Left lung (tissue), 4 donors: ENCODE measurements at regions not wholly inside any gene's neighbourhood (a gene's known extent, or its start where the extent isn't known, plus 50 kb on each side); places are given as distances from the start of the nearest gene placed in this dataset.
A peak's percentile ranks its signal among the peaks of the same experiment; 100 is the strongest.

Source experiments
- ATAC-seq: fragments of 200-7000 bp; cut with Tn5 transposase; one replicate; pipeline ENCODE4 v1.9.1; 2020; ENCODE audit warnings: moderate library complexity
- DNase-seq, 4 donors: peaks; one replicate each; pipeline ENCODE4 v3.0.0-alpha.2; 2013 to 2020
- H3K27ac ChIP-seq, 2 donors: fragments of 200-600 bp; sonication (generic) in 1 of 2; one replicate each; pipeline versions ENCODE4 v1.5.0 to v1.8.0; 2020 to 2021
- H3K27me3 ChIP-seq, 2 donors: fragments of 200-600 bp; sonication (generic) in 1 of 2; one replicate each; pipeline versions ENCODE4 v1.5.0 to v1.8.0; 2020 to 2021
- H3K36me3 ChIP-seq, 2 donors: fragments of 200-600 bp; sonication (generic) in 1 of 2; one replicate each; pipeline versions ENCODE4 v1.5.0 to v1.8.0; 2020 to 2021
- H3K4me1 ChIP-seq, 2 donors: fragments of 200-600 bp; one replicate each; pipeline ENCODE4 v1.8.0; 2021
- H3K4me3 ChIP-seq, 2 donors: fragments of 200-600 bp; sonication (generic) in 1 of 2; one replicate each; pipeline versions ENCODE4 v1.5.0 to v1.8.0; 2020 to 2021; ENCODE audit warnings: mild to moderate bottlenecking in 1 of 2
- H3K9me3 ChIP-seq, 2 donors: fragments of 200-600 bp; sonication (generic) in 1 of 2; one replicate each; pipeline versions ENCODE4 v1.5.0 to v1.8.0; 2020 to 2021
- CTCF ChIP-seq, 2 donors: fragments of 200-600 bp; sonication (generic) in 1 of 2; IDR thresholded peaks; one replicate each; pipeline versions ENCODE4 v1.5.0 to v1.8.0; 2021; ENCODE audit warnings: antibody characterized with exemption in 2 of 2
- intact Hi-C, 2 donors: fragments of 100-400 bp; cut with DNase I; formaldehyde crosslinking; loops; one replicate each; pipeline versions ENCODE4 v1.11.2 to v1.14.2; 2022
- donor health status: DM: no; HTN: yes; CAD: no.
- donor health status: DM: no; HTN: no; CAD: no.

- Histone ChIP-seq H3K36me3 (no peaks in the 10 kb centered on the region), H3K27me3 (no peaks in the 10 kb centered on the region), H3K4me1 (no peaks in the 10 kb centered on the region), H3K4me3 (no peak overlapping the region), H3K9me3 (no peaks in the 10 kb centered on the region), H3K27ac (no peak overlapping the region)
- ATAC-seq, result no peak
- DNase-seq, result no peak
- TF ChIP-seq CTCF (IDR thresholded peaks at IDR 0.05), result no peak
- intact Hi-C loops, result no loop called here
Observed at GRCh38 chr14:23876160-23876750, 77.3 kb upstream of the DHRS4 start.

- Histone ChIP-seq H3K9me3 (no peaks in the 10 kb centered on the region), H3K27ac (no peak overlapping the region), H3K27me3 (no peaks in the 10 kb centered on the region), H3K4me3 (no peak overlapping the region), H3K36me3 (no peaks in the 10 kb centered on the region), H3K4me1 (no peaks in the 10 kb centered on the region)
- DNase-seq (no peak), ATAC-seq (no peak)
- TF ChIP-seq CTCF (IDR thresholded peaks at IDR 0.05), result no peak
- intact Hi-C loops, result no loop called here
Observed at GRCh38 chr14:23877111-23877510, 76.5 kb upstream of the DHRS4 start.

GRCh38 chr14:23877538-23878180 lies 75.9 kb upstream of the DHRS4 start:
- Histone ChIP-seq H3K27ac (no peak overlapping the region), H3K9me3 (no peaks in the 10 kb centered on the region), H3K4me3 (no peak overlapping the region), H3K36me3 (no peaks in the 10 kb centered on the region), H3K4me1 (no peaks in the 10 kb centered on the region), H3K27me3 (no peaks in the 10 kb centered on the region)
- TF ChIP-seq CTCF (IDR thresholded peaks at IDR 0.05), result no peak
- intact Hi-C loops, result no loop called here
- no peak for ATAC-seq
- no peak for DNase-seq

DNA sequence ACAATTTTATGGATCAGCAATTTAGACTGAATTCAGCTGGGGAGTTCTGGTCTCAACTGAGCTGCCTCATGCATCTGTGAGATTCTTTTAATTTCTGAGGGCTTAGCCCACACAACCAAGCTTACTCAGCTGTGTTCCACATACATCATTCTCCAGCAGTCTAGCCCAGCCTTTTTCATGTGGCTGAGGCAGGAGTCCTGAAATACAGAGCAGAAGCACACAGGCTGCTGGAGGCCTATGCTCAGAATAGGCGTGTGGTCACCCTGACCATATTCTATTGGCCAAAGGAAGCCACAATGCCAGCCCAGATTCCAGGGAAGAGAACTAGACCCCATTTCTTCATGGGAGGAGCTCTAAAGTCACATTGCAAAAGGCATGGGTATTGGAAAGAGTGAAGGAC lies 72.3 kb upstream of the DHRS4 start:
- Histone ChIP-seq H3K4me3 (no peak overlapping the region), H3K27ac (no peak overlapping the region), H3K4me1 (no peaks in the 10 kb centered on the region), H3K9me3 (no peaks in the 10 kb centered on the region), H3K27me3 (no peaks in the 10 kb centered on the region), H3K36me3 (no peaks in the 10 kb centered on the region)
- intact Hi-C loops, result no loop called here
- ATAC-seq, result no peak
- no peak for DNase-seq
- TF ChIP-seq CTCF (IDR thresholded peaks at IDR 0.05), result no peak

DNA sequence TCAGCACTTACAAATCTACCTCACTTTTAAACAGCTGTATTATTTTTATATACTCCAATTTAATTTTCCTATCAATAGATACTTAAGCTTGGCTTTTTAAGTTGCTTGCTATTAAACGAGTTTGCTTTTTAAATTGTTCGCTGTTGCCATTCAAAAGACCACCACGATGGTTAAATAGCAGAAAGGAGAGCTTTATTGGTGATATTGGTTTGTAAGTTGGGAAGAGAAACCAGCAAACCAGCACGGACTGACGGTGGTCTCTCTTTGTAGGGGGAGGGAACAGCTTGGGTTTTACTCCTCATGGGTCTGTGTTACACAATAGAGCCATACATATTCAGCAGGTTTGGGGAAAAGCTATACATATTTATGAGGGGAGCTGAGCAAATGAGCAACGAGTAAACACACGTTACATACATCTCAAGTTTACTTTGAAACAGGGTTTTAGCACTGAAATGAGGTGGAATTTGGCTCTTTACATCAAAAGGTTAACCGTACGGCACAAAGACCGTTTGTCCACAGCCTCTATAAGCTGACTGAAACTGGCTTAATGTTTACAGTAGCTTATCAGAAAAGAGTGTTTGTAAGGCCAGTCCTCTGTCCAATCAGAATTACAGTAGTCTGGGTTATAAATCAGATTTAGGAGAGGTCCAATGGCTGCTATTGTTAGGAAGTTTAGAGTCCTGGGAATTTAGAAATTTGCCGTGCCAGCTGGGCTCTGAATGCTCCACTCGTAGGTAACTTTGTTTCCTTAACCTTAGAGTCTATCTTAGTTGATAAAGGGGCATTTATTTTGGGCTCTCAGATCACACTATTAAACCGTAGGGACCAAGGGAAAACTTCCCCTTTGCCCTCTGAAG lies 69.7 kb upstream of the DHRS4 start:
- Histone ChIP-seq H3K4me3 (no peak overlapping the region), H3K36me3 (no peaks in the 10 kb centered on the region), H3K4me1 (no peaks in the 10 kb centered on the region), H3K27me3 (no peaks in the 10 kb centered on the region), H3K27ac (no peak overlapping the region), H3K9me3 (peaks cover 0 to 10% of the 10 kb centered on the region in 2 donors)
- intact Hi-C loops, result no loop called here
- DNase-seq (peak in 1 of 4 donors; percentile 32), ATAC-seq (no peak)
- no peak for TF ChIP-seq CTCF (IDR thresholded peaks at IDR 0.05)
